ENCODE measurements at regions not wholly inside any gene's neighbourhood (a gene's known extent, or its start where the extent isn't known, plus 50 kb on each side); places are given as distances from the start of the nearest gene placed in this dataset.

DNA sequence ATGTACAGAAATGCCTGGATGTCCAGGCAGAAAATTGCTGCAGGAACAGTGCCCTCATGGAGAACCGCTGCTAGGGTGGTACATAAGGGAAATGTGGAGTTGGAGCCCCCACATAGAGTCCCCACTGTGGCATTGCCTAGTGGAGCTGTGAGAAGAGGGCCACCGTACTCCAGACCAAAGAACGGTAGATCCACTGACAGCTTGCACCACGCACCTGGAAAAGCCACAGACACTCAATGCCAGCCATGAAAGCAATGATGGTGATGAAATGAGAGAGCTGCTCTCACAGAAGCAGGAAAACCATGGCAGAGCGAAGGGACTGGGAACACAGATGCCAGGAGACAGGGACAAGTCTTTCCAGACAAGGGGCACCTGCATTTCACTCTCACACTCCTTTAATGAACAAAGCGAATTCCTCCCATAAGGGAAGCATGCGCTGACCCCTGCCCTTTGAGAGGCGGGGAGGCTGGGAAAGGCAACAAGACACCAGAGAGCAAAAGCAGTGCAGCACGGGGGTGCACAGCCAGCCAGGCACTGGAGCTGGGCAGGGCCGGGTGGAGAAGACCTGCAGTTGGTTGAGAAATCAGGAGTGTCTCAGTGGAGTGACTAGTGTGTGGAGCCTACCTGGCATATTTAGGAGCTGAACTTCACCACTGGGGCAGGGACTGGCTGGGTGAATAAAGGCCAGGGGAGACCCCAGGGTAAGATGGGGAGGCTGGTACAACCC, 1025.2 kb downstream of the TBC1D22A start:
- no peak for DNase-seq (ENCODE audit: low read depth)

DNA sequence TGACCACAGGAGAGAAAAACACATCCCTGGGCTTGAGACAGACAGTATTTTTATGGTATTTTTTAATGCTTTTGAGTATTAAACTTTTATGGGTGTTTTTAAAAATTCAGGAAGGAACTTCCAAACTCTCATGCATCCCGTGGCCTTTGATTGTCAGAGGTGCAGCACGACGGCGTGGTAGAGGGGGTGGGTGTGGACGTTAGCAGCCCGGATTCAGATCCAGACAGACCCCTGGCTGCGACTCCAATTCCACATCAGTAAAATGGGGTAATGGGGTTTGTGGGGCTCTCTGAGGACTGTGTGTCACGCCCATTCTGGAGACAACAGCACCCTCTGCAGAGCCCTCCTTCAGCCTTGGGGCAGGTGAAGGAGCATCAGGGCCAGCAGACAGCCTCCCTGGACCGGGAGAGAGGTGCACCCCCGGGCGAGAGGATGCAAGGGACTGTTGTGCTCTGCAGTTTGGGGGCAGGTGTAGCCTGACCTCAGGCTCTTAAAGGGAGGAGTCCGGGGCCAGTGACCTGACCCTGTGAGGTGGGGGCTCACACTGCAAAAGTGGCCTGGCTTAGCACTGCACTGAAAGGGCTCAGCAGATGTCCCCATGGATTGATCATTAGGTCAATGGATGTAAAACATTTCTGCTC, 1024.3 kb downstream of the TBC1D22A start:
- no peak for DNase-seq (ENCODE audit: low read depth)

DNA sequence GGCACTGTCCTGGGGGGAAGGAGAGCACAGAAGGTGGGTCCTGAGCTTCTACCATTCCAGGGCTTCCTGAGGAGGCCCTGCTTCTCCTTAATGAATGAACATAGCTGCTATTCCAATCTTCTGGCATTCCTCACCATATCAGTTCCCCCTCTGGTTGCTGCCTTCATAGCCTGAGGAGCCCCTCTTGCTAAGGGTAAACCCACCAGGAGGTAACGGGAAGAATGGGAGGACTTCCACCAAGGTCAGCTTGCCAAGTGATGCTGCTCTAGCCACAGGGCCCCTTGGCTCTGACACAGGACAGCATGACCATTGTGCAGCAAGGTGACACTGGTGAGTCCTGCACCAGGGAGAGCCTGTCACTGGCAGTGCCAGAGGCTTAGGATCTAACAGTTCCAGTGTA, 1022.5 kb downstream of the TBC1D22A start:
- no peak for DNase-seq (ENCODE audit: low read depth)

DNA sequence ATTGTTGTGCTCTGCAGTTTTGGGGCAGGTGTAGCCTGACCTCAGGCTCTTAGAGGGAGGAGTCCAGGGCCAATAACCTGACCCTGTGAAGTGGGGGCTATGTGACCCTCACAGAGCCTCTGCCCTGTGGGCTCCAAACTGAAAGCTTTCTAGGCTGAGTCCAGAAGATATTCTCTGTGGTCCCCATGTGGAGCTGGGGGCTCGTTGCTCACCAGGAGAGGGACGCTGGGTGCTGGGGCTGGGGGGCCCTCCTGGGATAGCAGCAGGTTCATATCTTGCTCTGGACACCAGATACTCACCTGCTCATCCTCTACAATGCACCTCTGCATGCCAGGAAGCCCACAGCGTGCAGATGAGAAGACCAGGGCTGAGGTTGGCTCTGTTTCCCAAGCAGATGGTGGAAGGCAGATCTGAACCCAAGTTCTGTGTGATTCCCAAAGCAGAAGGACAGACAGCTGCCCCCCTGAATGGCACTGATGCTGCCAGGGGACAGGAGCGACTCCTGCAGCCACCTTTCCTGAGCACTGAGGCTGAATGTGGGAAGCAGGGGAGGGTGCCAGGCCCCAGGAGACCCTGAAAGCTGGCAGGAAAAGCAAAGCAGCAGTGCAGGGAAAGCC, 1022.0 kb downstream of the TBC1D22A start:
- no peak for DNase-seq (ENCODE audit: low read depth)

DNA sequence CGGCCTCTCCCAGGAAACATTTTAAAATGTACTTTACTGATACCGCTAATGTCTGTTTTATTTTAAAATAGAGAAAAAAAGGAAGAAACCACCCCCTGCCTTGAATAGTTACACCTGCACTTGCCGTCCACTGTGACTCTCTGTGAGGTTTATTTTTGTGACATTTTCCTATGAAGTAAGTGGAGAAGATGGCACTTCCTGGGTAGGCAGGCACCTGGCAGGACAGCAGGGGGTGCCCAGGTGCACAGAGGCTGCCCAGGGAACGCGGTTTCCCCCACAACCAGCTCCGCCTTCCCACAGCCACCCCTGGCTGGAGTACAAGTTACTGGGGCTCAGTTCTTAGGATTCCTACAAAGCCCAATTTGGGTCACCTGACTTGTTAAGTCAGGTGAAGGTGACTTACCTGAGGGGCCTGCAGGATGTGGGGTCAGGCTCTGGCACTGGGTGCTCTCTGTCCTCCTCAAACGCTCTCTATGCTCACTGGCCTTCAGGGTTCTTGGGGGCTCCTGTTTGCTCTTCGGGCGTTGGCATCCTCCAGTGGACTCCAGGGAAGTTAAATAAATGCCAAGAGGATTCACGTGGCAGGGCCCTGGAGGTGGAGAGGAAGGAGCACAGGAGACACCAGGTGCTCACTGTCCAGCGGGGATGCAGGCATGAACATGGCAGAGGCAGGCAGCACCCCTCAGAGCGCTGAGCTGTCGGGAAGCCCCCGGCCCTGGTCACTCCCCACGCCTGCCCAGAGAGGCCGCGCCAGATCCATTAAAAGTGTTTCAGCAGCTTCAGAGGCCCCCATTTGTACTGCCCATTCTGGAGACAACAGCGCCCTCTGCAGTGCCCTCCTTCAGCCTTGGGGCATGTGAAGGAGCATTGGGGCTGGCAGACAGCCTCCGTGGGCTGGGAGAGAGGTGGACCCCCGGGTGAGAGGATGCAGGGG, 1021.2 kb downstream of the TBC1D22A start:
- no peak for DNase-seq (ENCODE audit: low read depth)

DNA sequence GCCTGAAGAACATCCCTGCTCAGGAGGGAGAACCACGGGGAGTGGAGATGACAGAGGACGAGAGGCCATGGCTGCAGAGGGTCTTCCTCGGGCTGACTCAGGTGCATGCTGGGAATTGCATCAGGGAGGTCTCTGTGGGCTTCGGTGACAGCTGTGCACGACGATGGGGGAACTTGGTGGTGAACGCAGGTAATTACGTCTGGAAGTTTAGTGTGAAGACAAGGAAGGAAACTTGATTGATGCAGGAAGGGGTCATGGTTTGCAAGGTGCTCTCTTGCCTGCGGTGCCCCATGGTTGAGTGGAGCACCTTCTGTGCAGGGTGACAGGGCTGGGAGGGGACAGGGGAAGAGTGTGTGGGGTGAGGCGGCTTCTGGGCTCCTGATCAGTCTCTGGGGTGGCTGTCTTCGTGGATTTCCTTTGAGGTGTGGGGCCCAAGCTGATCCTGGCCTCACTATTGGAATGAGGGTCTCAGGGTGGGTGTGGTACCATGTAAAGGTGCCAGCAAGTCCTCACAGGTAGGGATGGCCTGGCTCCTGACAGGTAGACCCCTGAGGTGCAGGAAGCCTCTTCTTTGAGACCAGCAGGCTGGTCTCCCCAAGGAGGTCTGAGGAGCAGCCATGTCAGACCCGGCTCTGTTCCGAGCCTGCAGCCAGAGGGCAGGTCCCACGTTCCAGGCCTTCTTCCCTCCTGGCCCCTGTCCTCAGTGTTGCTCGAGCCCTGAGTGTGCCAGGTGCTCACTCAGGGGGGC, 1020.1 kb downstream of the TBC1D22A start:
- DNase-seq (ENCODE audit: low read depth) = no peak

DNA sequence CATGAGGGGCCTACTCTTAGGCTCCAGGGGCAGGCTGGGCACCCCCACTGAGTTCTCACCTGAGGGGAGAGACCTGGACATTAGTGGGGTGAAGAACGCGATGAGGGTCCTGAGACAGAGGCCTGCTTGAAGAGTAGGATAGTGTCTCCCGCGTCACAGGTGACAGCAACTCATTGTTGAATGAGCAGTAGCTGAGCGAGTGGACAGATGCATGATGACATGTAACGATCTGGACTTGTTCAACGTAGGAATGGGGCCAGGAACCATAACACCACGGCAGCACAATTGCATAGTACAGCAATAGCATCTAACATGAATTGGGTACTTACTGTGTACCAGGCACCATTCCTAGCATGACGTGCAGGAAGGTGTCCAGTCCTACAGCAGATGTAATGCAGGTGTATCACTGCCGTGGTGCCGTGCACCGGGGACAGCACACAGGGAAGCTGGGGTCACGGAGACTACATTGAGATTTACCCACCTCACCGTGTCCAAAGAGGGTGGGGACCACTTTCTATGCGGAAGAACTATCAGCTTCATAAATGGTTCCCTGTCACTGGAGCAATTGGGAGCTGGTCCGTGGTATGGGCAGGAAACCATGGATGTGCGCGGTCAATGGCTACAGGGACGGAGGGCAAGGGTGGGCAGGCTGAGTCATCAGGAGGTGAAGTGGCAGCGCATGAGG, 1019.1 kb downstream of the TBC1D22A start:
- no peak for DNase-seq (ENCODE audit: low read depth)

DNA sequence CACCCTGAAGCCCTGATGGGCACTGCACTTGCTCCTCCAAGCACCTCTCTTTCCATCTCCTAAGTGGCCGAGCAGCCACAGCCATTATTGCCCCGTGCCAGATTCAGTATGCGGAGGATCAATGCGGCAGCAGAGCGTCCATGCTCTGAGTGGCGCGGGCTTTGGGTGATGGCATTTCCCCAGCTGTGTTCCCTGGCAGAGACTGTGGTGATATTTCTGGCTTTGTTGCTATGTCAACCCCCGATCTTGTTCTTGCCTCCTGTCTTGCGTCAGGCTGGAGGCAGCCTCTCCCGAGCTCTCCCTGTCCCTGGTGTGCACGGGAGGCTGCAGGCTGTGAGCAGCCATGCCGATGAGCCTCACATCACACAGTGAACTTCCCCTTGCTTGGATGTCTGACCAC, 1018.6 kb downstream of the TBC1D22A start:
- DNase-seq (ENCODE audit: low read depth) = no peak

DNA sequence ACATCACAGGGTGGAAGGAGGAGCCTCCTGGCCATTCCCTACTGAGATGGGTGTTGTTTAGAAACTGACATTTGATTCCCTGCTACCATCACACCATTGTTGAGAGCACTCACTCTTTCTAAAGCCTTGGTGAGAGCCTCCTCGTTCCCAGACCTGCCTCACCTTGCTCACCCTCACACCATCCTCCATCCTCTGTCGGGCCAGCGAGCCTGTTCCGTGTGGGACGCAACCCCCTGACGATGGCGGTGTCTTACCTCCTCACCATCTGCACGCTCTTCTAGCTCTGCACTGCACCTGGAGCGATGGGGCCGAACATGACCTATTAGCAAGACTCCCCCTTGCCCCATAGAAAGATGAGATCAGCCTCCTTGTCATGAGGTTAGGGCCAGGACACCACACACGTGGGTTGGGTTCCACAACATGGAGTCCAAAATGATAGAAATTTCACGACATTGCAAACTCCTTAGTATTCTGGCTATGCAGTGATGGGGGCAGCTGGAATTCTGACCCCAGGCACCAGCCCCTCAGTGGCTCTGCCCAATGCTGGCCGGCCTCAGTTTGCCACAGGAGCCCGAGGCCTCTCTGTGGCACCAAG, 1017.9 kb downstream of the TBC1D22A start:
- DNase-seq (ENCODE audit: low read depth) = no peak

DNA sequence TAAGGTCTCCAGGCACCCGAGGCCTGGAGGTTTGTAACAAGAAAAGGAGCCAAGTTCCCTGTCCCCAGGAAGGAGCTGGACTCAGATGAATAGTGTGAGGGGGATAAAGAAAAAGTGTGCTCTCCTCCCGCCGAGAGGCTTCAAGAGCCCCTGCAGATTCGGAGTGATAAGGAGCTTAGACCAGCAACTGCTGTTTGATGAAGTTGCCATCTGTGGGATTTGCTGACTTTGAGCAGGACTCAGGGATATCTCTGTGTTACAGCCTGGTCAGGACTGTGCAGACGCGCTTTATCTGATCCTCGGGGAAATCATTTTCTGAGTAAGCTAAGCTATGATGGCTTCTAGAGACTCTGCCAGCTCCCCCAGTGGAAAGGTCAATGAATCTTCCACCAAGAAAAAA, 1017.0 kb downstream of the TBC1D22A start:
- no peak for DNase-seq (ENCODE audit: low read depth)

DNA sequence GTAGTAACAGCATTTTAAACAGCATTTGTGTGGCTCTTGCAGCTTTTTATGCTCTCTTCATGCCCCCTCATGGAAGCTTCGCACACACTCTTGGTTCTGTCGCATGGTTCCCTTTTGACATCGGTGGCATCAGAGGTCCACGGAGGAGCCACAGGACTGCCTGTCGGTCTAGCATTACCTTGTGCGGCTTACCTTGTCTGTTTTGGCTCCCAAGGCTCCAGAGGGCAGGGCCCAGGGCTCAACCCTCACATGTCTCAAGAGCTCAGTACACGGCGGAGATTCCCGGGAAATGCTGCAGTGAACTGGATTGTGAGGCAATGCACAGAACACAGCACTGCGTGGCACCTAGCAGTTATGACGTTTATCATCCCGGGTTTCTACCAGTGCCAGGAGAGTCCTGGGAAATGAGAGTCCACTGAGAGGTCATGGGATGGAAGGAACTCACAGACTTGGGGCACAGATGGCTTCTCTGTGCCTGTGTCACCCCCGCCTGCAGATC, 1015.8 kb downstream of the TBC1D22A start:
- DNase-seq (ENCODE audit: low read depth) = no peak

DNA sequence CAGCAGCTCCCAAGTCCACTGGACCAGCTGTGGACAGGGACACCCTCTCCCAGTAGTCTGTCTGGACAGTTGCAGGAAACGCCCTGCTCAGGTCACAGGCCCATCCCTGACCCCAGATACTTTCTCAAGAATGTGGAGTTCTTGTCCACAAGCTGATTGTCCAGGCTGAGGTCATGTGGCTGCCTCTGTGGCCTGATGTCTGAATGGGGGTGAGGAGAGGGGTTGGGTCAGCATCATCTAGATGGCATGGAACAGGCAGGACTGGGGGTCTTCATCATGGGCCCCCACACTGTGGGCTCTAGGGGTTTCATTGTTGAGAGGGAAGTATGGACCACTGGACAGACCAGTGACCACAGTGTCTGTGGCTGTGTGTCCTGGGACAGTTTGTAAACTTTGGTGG, 1015.0 kb downstream of the TBC1D22A start:
- no peak for DNase-seq (ENCODE audit: low read depth)

DNA sequence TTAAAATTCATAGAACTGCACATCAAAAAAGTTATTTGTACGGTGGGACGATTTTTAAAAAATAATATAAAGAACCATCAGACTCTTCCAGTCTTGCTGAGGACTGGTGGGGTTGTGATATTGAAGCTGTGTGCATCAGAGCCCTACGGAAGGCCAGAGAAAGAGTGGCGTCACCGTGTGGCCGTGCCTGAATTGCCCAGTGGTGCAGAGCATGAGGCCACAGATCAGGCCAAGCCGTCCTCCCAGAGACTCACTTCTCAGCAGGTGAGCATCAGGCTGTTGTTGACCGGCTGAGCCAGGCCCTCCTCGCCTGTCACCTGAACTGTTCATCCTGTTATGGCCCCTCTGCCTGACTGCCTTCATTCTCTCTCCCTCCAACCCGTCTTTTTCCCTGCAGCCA, 1013.9 kb downstream of the TBC1D22A start:
- DNase-seq (ENCODE audit: low read depth) = no peak

DNA sequence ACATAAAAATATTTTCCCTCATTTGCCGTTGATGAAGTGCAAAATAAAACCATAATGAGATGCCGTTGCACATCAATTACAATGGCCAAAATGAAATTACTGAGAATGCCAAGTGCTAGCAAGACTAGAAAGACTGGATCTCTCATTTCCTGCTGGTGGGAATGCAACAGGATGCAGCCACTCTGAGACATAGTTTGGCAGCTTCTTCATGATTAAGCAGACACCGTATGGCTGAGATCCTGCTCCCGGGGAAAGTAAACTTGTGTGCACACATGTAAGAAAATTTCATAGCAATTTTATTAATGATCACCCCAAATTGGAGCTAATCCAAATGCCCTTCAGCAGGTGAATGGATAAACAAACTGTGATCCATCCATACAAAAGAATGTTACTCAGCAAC, 1013.2 kb downstream of the TBC1D22A start:
- no peak for DNase-seq (ENCODE audit: low read depth)

DNA sequence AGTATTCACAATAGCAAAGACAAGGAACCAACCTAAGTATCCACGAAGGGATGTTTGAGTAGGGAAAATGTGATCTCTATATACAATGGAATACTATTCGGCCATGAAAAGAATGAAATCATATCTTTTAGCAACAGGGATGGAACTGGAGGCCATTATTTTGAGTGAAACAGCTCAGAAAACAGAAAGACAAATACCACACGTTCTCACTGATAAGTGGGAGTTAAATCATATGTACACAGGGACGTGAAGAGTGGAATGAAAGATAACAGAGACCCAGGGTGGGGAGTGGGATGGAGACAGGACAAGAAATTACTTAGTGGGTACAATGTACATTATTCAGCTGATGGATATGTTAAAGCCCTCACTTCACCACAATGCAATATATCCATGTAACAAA, 1012.7 kb downstream of the TBC1D22A start:
- DNase-seq (ENCODE audit: low read depth) = no peak

DNA sequence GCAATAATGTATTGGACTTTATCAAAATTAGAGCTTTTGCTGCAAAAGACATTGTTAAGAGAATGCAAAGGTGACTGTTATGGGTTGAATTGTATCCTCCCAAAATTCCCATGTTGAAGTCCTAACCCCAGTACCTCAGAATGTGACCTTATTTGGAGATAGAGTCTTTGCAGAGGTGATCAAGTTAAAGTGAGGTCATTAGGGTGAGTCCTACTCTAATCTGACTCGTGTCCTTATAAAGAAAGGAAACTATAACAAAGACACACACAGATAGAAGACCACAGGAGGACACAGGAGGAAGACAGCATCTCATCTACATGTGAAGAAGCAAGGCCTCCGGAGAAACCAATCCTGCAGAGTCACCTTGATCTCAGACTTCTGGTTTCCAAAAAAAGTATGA, 1011.2 kb downstream of the TBC1D22A start:
- no peak for DNase-seq (ENCODE audit: low read depth)

DNA sequence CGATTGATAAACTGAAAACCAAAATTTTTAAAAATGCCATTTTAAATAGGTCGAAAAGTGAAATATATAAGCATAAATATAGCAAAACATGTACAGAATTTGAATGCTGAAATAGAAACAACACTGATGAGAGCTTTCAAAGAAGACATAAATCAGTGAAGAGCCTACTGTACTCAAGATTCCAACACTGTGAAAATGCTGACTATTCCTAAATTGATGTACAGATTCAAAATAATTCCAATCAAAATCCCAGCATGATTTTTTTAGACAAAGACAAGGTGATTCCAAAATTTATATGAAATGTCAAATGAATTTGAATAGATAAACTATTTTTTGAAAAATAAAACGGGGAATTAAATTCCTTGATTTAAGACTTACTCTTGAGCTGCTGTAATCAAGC, 1010.4 kb downstream of the TBC1D22A start:
- DNase-seq (ENCODE audit: low read depth) = no peak

DNA sequence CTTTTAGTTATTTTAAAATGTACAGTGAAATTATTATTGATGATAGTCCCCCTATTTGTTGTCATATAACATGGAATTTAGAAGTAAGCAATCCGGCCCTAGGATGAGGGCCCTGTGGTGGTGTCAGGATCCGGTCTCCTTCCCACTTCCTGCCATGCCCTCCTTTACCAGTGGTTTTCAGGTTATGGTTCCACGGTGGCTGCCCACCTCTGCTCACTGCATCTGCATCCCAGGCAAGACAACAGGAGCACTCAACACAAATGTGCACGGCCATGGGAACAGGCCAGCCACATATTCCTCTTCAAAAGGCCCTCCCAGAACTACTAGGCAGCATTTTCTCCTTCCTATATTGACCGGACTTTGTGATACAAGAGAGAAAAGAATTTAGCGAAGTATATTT, 1007.2 kb downstream of the TBC1D22A start:
- DNase-seq (ENCODE audit: low read depth) = no peak

DNA sequence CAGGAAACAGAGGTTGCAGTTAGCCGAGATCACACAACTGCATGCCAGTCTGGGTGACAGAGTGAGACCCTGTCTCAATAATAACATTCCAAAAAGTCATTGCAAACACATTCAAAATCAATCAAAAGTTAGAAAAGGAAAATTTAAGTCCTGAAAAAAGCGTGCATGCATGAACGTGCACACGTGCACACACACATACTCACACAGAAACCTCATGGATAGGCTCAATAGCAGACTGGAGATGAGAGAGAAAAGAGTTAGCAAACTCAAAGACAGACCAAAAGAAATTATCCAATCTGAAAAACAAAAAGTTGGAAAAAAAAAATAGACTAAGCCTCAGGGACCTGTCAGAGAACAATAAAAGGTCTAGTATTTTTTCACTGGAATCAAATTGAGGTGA, 1005.6 kb downstream of the TBC1D22A start:
- DNase-seq (ENCODE audit: low read depth) = no peak

DNA sequence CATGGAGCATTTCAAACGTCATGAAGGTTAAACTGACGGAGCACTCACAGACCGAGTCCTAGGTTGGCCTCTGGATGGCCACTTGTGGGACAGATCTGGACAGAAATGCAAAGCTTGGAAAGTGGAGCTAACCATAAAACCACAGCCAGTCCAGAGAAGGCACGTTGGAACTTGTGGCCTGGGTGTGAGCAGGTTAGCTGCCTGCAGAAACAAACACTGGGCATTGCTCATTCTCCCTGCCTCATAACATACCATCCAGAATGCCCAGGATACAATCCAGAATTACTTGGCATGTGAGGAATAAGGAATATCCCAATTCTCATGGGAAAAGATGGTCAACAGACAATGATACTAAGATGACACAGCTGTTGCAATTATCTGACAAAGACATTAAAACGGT, 1005.0 kb downstream of the TBC1D22A start:
- DNase-seq (ENCODE audit: low read depth) = no peak

DNA sequence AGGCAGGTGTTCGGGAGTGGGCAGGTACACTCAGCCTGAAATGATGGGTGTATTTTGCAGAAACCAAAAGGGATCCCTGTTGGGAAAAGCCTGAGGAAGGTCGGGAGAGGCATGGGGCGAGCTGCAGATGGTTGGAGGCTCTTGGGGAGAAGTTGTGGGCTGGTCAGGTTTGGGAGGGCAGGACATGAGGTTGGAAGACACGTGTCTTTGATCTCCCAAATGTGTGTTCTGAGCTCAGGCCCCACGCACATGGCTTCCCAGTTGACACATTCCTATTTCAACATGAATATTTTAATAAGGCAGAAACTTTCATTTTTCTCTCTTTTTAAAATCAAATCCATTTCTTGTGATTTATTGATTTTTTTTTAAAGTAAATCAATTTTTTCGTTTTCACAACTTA, 1003.3 kb downstream of the TBC1D22A start:
- DNase-seq (ENCODE audit: low read depth) = no peak

Measured in stimulated activated CD8-positive, alpha-beta memory T cell treated with anti-CD3 and anti-CD28 coated beads, Interleukin-12 subunit alpha, Interleukin-12 subunit beta, amount 100 ng/mL, for 4 hours (primary cell).